Hematopoietic multipotent progenitor cell treated with erythropoietin and hydrocortisone succinate and interleukin-3 and kit ligand, for 8 days (in vitro differentiated cells): ENCODE measurements at regions not wholly inside any gene's neighbourhood (a gene's known extent, or its start where the extent isn't known, plus 50 kb on each side); places are given as distances from the start of the nearest gene placed in this dataset.

ENCODE experiments used
- DNase-seq: peaks from one replicate; pipeline ENCODE4 v3.0.0-alpha.2; 2015

- DNase-seq = no peak
These were observed 266.8 kb upstream of the PARD3B start for GRCh38 chr2:204278454-204278853.

- no peak for DNase-seq
These were observed 265.5 kb upstream of the PARD3B start for GRCh38 chr2:204279819-204280218.

- no peak for DNase-seq
These were observed 265.0 kb upstream of the PARD3B start for GRCh38 chr2:204280262-204280668.

- no peak for DNase-seq
These were observed 263.2 kb upstream of the PARD3B start for GRCh38 chr2:204282081-204282480.

- DNase-seq = no peak
These were observed 262.8 kb upstream of the PARD3B start for GRCh38 chr2:204282525-204282924.

- no peak for DNase-seq
These were observed 256.2 kb upstream of the PARD3B start for GRCh38 chr2:204289066-204289465.

- DNase-seq = no peak
These were observed 252.8 kb upstream of the PARD3B start for GRCh38 chr2:204292439-204292838.

GRCh38 chr2:204293884-204294747 is 251.2 kb upstream of the PARD3B start:
- DNase-seq = no peak

GRCh38 chr2:204298404-204298803 is 246.9 kb upstream of the PARD3B start:
- DNase-seq = no peak

- no peak for DNase-seq
These were observed 245.5 kb upstream of the PARD3B start for GRCh38 chr2:204299766-204300165.

- no peak for DNase-seq
These were observed 238.6 kb upstream of the PARD3B start for GRCh38 chr2:204306667-204307066.

GRCh38 chr2:204312105-204312504 is 233.2 kb upstream of the PARD3B start:
- no peak for DNase-seq

- DNase-seq = no peak
These were observed 232.0 kb upstream of the PARD3B start for GRCh38 chr2:204313256-204313655.

GRCh38 chr2:204315236-204315662 is 230.0 kb upstream of the PARD3B start:
- no peak for DNase-seq

GRCh38 chr2:204317640-204318039 is 227.6 kb upstream of the PARD3B start:
- no peak for DNase-seq

GRCh38 chr2:204321027-204321800 is 224.1 kb upstream of the PARD3B start:
- DNase-seq = no peak

GRCh38 chr2:204321910-204322751 is 223.1 kb upstream of the PARD3B start:
- DNase-seq = no peak

- peak; percentile 73 for DNase-seq
These were observed 219.8 kb upstream of the PARD3B start for GRCh38 chr2:204325468-204325867.

GRCh38 chr2:204328373-204328772 is 216.9 kb upstream of the PARD3B start:
- DNase-seq = no peak

GRCh38 chr2:204329016-204329415 is 216.3 kb upstream of the PARD3B start:
- DNase-seq = no peak

- DNase-seq = no peak
These were observed 215.7 kb upstream of the PARD3B start for GRCh38 chr2:204329532-204329931.

- DNase-seq = no peak
These were observed 214.1 kb upstream of the PARD3B start for GRCh38 chr2:204331180-204331579.

GRCh38 chr2:204331988-204332387 is 213.3 kb upstream of the PARD3B start:
- DNase-seq = no peak
